ENCODE measurements at regions not wholly inside any gene's neighbourhood (a gene's known extent, or its start where the extent isn't known, plus 50 kb on each side); places are given as distances from the start of the nearest gene placed in this dataset.

GRCh38 chr10:80861882-80862281 lies 324.2 kb downstream of the SH2D4B start:
- ChIA-PET CTCF (interaction anchor here (1.0 kb wide), 1 partner anchor 199 kb away, joined by 4 read pairs; no protein-coding TSS in a partner anchor), POLR2A (ENCODE audit: low non-redundant PET) (no interaction called here)
- H3K27me3 ChIP-seq (replicated peaks; ENCODE audit: insufficient read depth, low read depth, low read length, poor library complexity): no peaks in the 10 kb centered on the region
- H3K4me1 ChIP-seq (ENCODE audit: insufficient read depth, low read length, poor library complexity, severe bottlenecking): no peaks in the 10 kb centered on the region
- no peak for DNase-seq (ENCODE audit: low spot score)
- intact Hi-C loops (cut with micrococcal nuclease; ENCODE audit: unreplicated experiment): no loop called here
- no peaks in the 10 kb centered on the region for H3K36me3 ChIP-seq (ENCODE audit: insufficient read depth, low read length, poor library complexity, severe bottlenecking)
- H3K4me3 ChIP-seq (ENCODE audit: low read depth, low read length, poor library complexity, severe bottlenecking): no peak overlapping the region
- no TSS peak for BruUV-seq (replicated peaks)
- H3K27ac ChIP-seq (ENCODE audit: low read depth, low read length, poor library complexity, severe bottlenecking): no peak overlapping the region
- no peaks in the 10 kb centered on the region for H3K9me3 ChIP-seq (ENCODE audit: low read depth, low read length, poor library complexity, severe bottlenecking)
- TF ChIP-seq EZH2 (IDR thresholded peaks at IDR 0.05; ENCODE audit: borderline replicate concordance, low read depth, low read length, poor library complexity, severe bottlenecking) (no peak), CTCF (conservative IDR thresholded peaks at IDR 0.05; ENCODE audit: low read depth, low read length) (no peak; the same call in 1 of the 2 replicates)

GRCh38 chr10:80870282-80870681 lies 332.6 kb downstream of the SH2D4B start:
- TF ChIP-seq CTCF (conservative IDR thresholded peaks at IDR 0.05; ENCODE audit: low read depth, low read length) (no peak), EZH2 (IDR thresholded peaks at IDR 0.05; ENCODE audit: borderline replicate concordance, low read depth, low read length, poor library complexity, severe bottlenecking) (no peak)
- H3K4me3 ChIP-seq (ENCODE audit: low read depth, low read length, poor library complexity, severe bottlenecking): no peak overlapping the region
- POLR2A ChIA-PET (ENCODE audit: low non-redundant PET): no interaction called here
- no peak for DNase-seq (ENCODE audit: low spot score)
- H3K36me3 ChIP-seq (ENCODE audit: insufficient read depth, low read length, poor library complexity, severe bottlenecking): no peaks in the 10 kb centered on the region
- no peaks in the 10 kb centered on the region for H3K27me3 ChIP-seq (replicated peaks; ENCODE audit: insufficient read depth, low read depth, low read length, poor library complexity)
- H3K4me1 ChIP-seq (ENCODE audit: insufficient read depth, low read length, poor library complexity, severe bottlenecking): no peaks in the 10 kb centered on the region
- H3K9me3 ChIP-seq (ENCODE audit: low read depth, low read length, poor library complexity, severe bottlenecking): no peaks in the 10 kb centered on the region
- intact Hi-C loops (cut with micrococcal nuclease; ENCODE audit: unreplicated experiment): no loop called here
- CTCF ChIA-PET: no interaction called here
- BruUV-seq (replicated peaks): no TSS peak
- no peak overlapping the region for H3K27ac ChIP-seq (ENCODE audit: low read depth, low read length, poor library complexity, severe bottlenecking)

- DNase-seq (ENCODE audit: low spot score): no peak
- no peaks in the 10 kb centered on the region for H3K9me3 ChIP-seq (ENCODE audit: low read depth, low read length, poor library complexity, severe bottlenecking)
- POLR2A ChIA-PET (ENCODE audit: low non-redundant PET): no interaction called here
- CTCF ChIA-PET: no interaction called here
- no TSS peak for BruUV-seq (replicated peaks)
- H3K27ac ChIP-seq (ENCODE audit: low read depth, low read length, poor library complexity, severe bottlenecking): no peak overlapping the region
- no peak overlapping the region for H3K4me3 ChIP-seq (ENCODE audit: low read depth, low read length, poor library complexity, severe bottlenecking)
- intact Hi-C loops (cut with micrococcal nuclease; ENCODE audit: unreplicated experiment): no loop called here
- H3K27me3 ChIP-seq (replicated peaks; ENCODE audit: insufficient read depth, low read depth, low read length, poor library complexity): no peaks in the 10 kb centered on the region
- no peaks in the 10 kb centered on the region for H3K36me3 ChIP-seq (ENCODE audit: insufficient read depth, low read length, poor library complexity, severe bottlenecking)
- no peaks in the 10 kb centered on the region for H3K4me1 ChIP-seq (ENCODE audit: insufficient read depth, low read length, poor library complexity, severe bottlenecking)
- no peak for TF ChIP-seq EZH2 (IDR thresholded peaks at IDR 0.05; ENCODE audit: borderline replicate concordance, low read depth, low read length, poor library complexity, severe bottlenecking)
- TF ChIP-seq CTCF (conservative IDR thresholded peaks at IDR 0.05; ENCODE audit: low read depth, low read length): no peak
Measured at GRCh38 chr10:80871083-80871482, 333.4 kb downstream of the SH2D4B start.

Data from A673 (cell line).